Neuron (in vitro differentiated cells): ENCODE measurements at regions not wholly inside any gene's neighbourhood (a gene's known extent, or its start where the extent isn't known, plus 50 kb on each side); places are given as distances from the start of the nearest gene placed in this dataset.
"Not testable (repeated sequence)": the region's sequence is repeated elsewhere in the genome, so short reads cannot be mapped to it uniquely, and the experiment has no call there.

Experiments
- H2AFZ ChIP-seq: one replicate; pipeline ENCODE4 v1.6.1; 2013; ENCODE audit warnings: low read depth, mild to moderate bottlenecking, inconsistent platforms, low read length, moderate library complexity
- H3K27me3 ChIP-seq: one replicate; pipeline ENCODE4 v1.6.1; 2013; ENCODE audit warnings: low read length; ENCODE audit not compliant: insufficient read depth
- H3K36me3 ChIP-seq: one replicate; pipeline ENCODE4 v1.6.1; 2013; ENCODE audit warnings: low read length; ENCODE audit not compliant: insufficient read depth
- H3K4me1 ChIP-seq: one replicate; pipeline ENCODE4 v1.6.1; 2013; ENCODE audit warnings: low read length; ENCODE audit not compliant: insufficient read depth
- H3K4me3 ChIP-seq: 2 replicates; pipeline ENCODE4 v1.5.1; 2013; ENCODE audit warnings: mild to moderate bottlenecking, low read length, moderate library complexity
- H3K9me3 ChIP-seq: one replicate; pipeline ENCODE4 v1.6.1; 2013; ENCODE audit warnings: low read length

DNA sequence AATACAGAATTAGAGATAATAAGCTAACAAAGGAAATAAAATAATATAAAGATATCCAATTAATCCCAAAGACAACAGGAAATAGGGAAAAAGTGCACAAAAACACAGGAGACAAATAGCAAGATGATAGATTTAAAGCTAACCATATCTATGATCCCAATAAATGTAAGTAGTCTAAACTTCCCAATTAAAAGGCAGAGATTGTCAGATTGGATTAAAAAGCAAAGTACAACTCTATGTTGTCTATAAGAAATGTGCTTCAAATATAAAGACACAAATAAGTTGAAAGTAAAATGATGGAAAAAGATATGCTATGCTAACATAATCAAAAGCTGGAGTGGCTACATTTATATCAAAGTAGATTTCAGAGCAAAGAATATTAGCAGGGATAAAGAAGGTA lies 133.1 kb upstream of the ATP2B2 start:
- H3K4me3 ChIP-seq = no peak overlapping the region
- H3K27me3 ChIP-seq = no peaks in the 10 kb centered on the region
- H3K4me1 ChIP-seq = no peaks in the 10 kb centered on the region
- H2AFZ ChIP-seq = no peak overlapping the region
- H3K9me3 ChIP-seq = no peaks in the 10 kb centered on the region
- no peaks in the 10 kb centered on the region for H3K36me3 ChIP-seq

- Histone ChIP-seq H3K27me3 (no peaks in the 10 kb centered on the region), H3K4me1 (no peaks in the 10 kb centered on the region), H2AFZ (no peak overlapping the region), H3K36me3 (no peaks in the 10 kb centered on the region), H3K9me3 (no peaks in the 10 kb centered on the region), H3K4me3 (no peak overlapping the region)
Observed at GRCh38 chr3:10641760-10642159, 136.4 kb upstream of the ATP2B2 start.

DNA sequence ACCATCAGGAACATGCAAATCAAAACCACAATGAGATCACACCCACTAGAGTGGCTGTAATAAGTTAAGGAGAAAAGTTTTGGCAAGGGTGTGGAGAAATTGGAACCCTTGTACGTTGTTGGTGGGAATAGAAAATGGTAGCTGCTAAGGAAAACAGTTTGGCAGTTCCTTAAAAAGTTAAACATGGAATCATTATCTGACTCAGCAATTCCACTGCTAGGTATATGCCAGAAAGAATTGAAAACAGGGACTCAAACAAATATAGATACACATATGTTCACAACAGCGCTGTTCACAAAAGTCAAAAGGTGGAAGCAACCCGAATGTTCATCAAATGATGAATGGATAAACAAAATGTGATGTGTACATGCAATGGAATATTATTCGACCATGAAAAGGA lies 138.8 kb upstream of the ATP2B2 start:
- Histone ChIP-seq H3K36me3 (no peaks in the 10 kb centered on the region), H3K4me1 (no peaks in the 10 kb centered on the region), H2AFZ (no peak overlapping the region), H3K4me3 (no peak overlapping the region), H3K9me3 (no peaks in the 10 kb centered on the region), H3K27me3 (no peaks in the 10 kb centered on the region)

GRCh38 chr3:10645800-10646199 lies 140.4 kb upstream of the ATP2B2 start:
- Histone ChIP-seq H3K27me3 (no peaks in the 10 kb centered on the region), H3K4me1 (no peaks in the 10 kb centered on the region), H2AFZ (no peak overlapping the region), H3K9me3 (no peaks in the 10 kb centered on the region), H3K36me3 (no peaks in the 10 kb centered on the region), H3K4me3 (no peak overlapping the region)

- Histone ChIP-seq H3K4me1 (no peaks in the 10 kb centered on the region), H3K36me3 (no peaks in the 10 kb centered on the region), H3K9me3 (no peaks in the 10 kb centered on the region), H3K27me3 (no peaks in the 10 kb centered on the region), H2AFZ (no peak overlapping the region), H3K4me3 (no peak overlapping the region)
Observed at GRCh38 chr3:10646531-10647335, 141.3 kb upstream of the ATP2B2 start.

GRCh38 chr3:10647376-10647775 lies 142.0 kb upstream of the ATP2B2 start:
- Histone ChIP-seq H3K4me1 (no peaks in the 10 kb centered on the region), H3K27me3 (no peaks in the 10 kb centered on the region), H3K9me3 (no peaks in the 10 kb centered on the region), H3K36me3 (no peaks in the 10 kb centered on the region), H2AFZ (no peak overlapping the region), H3K4me3 (no peak overlapping the region)

GRCh38 chr3:10648181-10648580 lies 142.8 kb upstream of the ATP2B2 start:
- no peaks in the 10 kb centered on the region for H3K9me3 ChIP-seq
- H3K4me3 ChIP-seq = no peak overlapping the region
- H3K36me3 ChIP-seq = no peaks in the 10 kb centered on the region
- no peak overlapping the region for H2AFZ ChIP-seq
- H3K4me1 ChIP-seq = no peaks in the 10 kb centered on the region
- no peaks in the 10 kb centered on the region for H3K27me3 ChIP-seq

GRCh38 chr3:10649463-10649862 lies 144.1 kb upstream of the ATP2B2 start:
- H3K27me3 ChIP-seq, H3K36me3 ChIP-seq, H3K4me1 ChIP-seq, H3K9me3 ChIP-seq, H2AFZ ChIP-seq, H3K4me3 ChIP-seq: not testable (repeated sequence)

DNA sequence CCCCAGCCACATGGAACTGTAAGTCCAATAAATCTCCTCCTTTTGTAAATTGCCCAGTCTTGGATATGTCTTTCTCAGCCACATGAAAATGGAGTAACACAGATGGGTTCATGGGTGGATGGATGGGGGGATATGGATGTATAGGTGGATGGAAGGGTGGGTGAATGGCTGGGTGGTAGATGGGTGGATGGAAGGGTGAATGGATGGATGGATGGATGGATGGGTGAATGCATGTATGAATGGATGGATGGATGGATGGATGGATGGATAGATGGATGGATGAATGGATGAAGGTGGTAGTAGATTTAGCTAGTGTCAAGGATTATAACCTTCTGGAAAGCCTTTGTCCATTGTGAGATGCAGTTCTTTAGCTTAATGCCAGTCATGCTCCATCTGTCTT lies 146.1 kb upstream of the ATP2B2 start:
- no peaks in the 10 kb centered on the region for H3K9me3 ChIP-seq
- H2AFZ ChIP-seq = no peak overlapping the region
- H3K36me3 ChIP-seq = no peaks in the 10 kb centered on the region
- no peak overlapping the region for H3K4me3 ChIP-seq
- no peaks in the 10 kb centered on the region for H3K4me1 ChIP-seq
- no peaks in the 10 kb centered on the region for H3K27me3 ChIP-seq

- H2AFZ ChIP-seq = no peak overlapping the region
- H3K4me1 ChIP-seq = no peaks in the 10 kb centered on the region
- no peaks in the 10 kb centered on the region for H3K36me3 ChIP-seq
- peaks cover 3% of the 10 kb centered on the region for H3K27me3 ChIP-seq
- no peak overlapping the region for H3K4me3 ChIP-seq
- H3K9me3 ChIP-seq = no peaks in the 10 kb centered on the region
Observed at GRCh38 chr3:10653241-10653640, 147.9 kb upstream of the ATP2B2 start.

DNA sequence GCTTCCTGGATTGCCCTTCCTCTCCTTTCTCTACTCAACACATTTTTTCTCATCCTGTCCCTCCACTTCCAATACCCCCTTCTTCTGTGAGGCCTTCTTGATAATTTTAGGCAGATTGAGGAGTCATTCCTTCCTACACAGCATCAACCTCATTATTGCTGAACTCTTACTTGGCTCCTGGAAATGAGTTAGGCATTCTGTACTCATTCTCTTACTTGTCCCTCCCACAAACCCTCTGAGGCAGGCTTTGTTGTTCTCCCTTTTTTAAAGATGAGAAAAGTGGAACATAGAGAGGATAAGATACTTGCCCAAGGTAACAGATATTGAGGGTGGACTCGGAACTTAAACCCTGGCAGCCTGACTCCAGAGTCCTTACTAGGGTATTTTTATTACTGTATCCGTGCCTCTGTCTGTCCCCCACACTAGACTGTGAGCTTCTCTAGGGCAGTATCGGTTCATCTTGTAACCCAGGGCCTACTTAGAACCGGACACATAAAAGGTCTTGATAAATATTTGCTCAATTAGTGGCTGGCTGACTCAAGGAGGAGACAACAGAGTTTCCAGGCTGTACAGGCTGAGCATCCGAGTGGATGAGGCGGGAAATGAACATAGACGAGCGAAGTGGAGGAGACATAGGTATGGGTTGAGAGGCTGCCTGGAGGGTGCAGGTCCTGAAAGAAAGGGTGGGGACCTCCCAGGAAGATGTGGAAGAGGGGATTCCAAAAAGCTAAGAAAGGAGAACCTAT lies 148.7 kb upstream of the ATP2B2 start:
- H2AFZ ChIP-seq = no peak overlapping the region
- peaks cover 3% of the 10 kb centered on the region for H3K27me3 ChIP-seq
- no peaks in the 10 kb centered on the region for H3K36me3 ChIP-seq
- H3K4me3 ChIP-seq = no peak overlapping the region
- H3K4me1 ChIP-seq = no peaks in the 10 kb centered on the region
- no peaks in the 10 kb centered on the region for H3K9me3 ChIP-seq

DNA sequence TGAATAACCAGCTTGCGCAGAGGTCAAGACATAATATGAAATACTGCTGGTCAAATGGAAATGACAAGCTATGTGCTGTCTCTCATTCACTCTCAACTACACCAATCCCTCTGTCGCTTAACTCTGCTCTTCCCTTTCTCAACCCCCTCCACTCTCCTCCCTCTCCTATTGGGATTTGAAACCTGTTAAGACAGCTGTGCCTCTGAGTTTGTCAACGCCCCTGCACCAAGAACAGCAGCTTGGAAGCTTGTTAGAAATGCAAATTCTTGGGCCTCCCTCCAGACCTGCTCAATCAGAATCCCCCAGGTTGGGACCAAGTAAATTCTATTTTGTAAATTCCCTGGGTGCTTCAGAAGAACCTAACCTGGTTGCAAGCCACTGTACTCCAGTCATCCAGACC lies 149.7 kb upstream of the ATP2B2 start:
- H3K36me3 ChIP-seq = no peaks in the 10 kb centered on the region
- H3K4me1 ChIP-seq = no peaks in the 10 kb centered on the region
- H3K4me3 ChIP-seq = no peak overlapping the region
- H3K9me3 ChIP-seq = no peaks in the 10 kb centered on the region
- peaks cover 3% of the 10 kb centered on the region for H3K27me3 ChIP-seq
- H2AFZ ChIP-seq = no peak overlapping the region

DNA sequence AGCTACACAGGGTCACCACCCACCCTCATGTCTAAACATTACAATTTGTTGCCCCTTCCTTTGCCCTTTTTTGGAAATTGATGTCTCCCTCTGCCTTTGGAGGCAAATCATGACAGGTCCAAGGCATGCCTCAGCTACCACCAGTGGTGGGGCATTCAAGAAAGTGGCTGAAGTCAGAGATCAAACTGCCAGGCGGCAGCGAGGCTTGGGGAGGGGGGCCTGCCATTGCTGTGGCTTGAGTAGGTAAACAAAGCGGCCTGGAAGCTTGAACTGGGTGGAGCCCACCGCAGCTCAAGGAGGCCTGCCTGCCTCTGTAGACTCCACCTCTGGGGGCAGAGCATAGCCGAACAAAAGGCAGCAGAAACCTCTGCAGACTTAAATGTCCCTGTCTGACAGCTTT lies 152.0 kb upstream of the ATP2B2 start:
- not testable (repeated sequence) for H3K4me1 ChIP-seq, H3K36me3 ChIP-seq, H3K27me3 ChIP-seq, H2AFZ ChIP-seq, H3K9me3 ChIP-seq, H3K4me3 ChIP-seq
